SKM-1 (cell line): ENCODE measurements at regions not wholly inside any gene's neighbourhood (a gene's known extent, or its start where the extent isn't known, plus 50 kb on each side); places are given as distances from the start of the nearest gene placed in this dataset.

Experiments
- DNase-seq: peaks from one replicate; lab custom pipeline; 2025; ENCODE audit not compliant: unreplicated experiment; lab: John Stamatoyannopoulos, UW

GRCh38 chr1:30516485-30516858 is 206.9 kb downstream of the MATN1 start:
- no peak for DNase-seq

GRCh38 chr1:30515755-30516484 is 207.5 kb downstream of the MATN1 start:
- no peak for DNase-seq

- no peak for DNase-seq
Measured at GRCh38 chr1:30514945-30515344, 208.4 kb downstream of the MATN1 start.

- no peak for DNase-seq
Measured at GRCh38 chr1:30514137-30514654, 209.2 kb downstream of the MATN1 start.

- DNase-seq = no peak
Measured at GRCh38 chr1:30513396-30514136, 209.8 kb downstream of the MATN1 start.

GRCh38 chr1:30512914-30513265 is 210.5 kb downstream of the MATN1 start:
- no peak for DNase-seq

- DNase-seq = no peak
Measured at GRCh38 chr1:30511991-30512913, 211.1 kb downstream of the MATN1 start.

- no peak for DNase-seq
Measured at GRCh38 chr1:30511563-30511962, 211.8 kb downstream of the MATN1 start.

GRCh38 chr1:30511106-30511505 is 212.3 kb downstream of the MATN1 start:
- DNase-seq = no peak

- DNase-seq = no peak
Measured at GRCh38 chr1:30509670-30510069, 213.7 kb downstream of the MATN1 start.

GRCh38 chr1:30508611-30509010 is 214.8 kb downstream of the MATN1 start:
- no peak for DNase-seq

- DNase-seq = no peak
Measured at GRCh38 chr1:30508175-30508448, 215.3 kb downstream of the MATN1 start.

GRCh38 chr1:30507401-30508174 is 215.8 kb downstream of the MATN1 start:
- DNase-seq = no peak

- no peak for DNase-seq
Measured at GRCh38 chr1:30507016-30507312, 216.4 kb downstream of the MATN1 start.

GRCh38 chr1:30506291-30507015 is 216.9 kb downstream of the MATN1 start:
- no peak for DNase-seq

GRCh38 chr1:30505853-30506252 is 217.5 kb downstream of the MATN1 start:
- DNase-seq = no peak

GRCh38 chr1:30492451-30492850 is 230.9 kb downstream of the MATN1 start:
- DNase-seq = no peak

GRCh38 chr1:30491831-30492230 is 231.6 kb downstream of the MATN1 start:
- no peak for DNase-seq

- no peak for DNase-seq
Measured at GRCh38 chr1:30490554-30491053, 232.8 kb downstream of the MATN1 start.

GRCh38 chr1:30489737-30490389 is 233.5 kb downstream of the MATN1 start:
- DNase-seq = no peak
